ENCODE measurements at regions not wholly inside any gene's neighbourhood (a gene's known extent, or its start where the extent isn't known, plus 50 kb on each side); places are given as distances from the start of the nearest gene placed in this dataset.

- no peak for TF ChIP-seq CTCF (IDR thresholded peaks at IDR 0.05; ENCODE audit: low read length)
- no peak for TF ChIP-seq EZH2phosphoT487 (IDR thresholded peaks at IDR 0.05; ENCODE audit: low read length)
Observed at GRCh38 chr1:221824025-221824424, 82.1 kb upstream of the DUSP10 start.
